Stimulated activated CD4-positive, alpha-beta T cell treated with anti-CD3 and anti-CD28 coated beads, TNF-alpha, amount 100 ng/mL, for 4 hours (primary cell): ENCODE measurements at regions not wholly inside any gene's neighbourhood (a gene's known extent, or its start where the extent isn't known, plus 50 kb on each side); places are given as distances from the start of the nearest gene placed in this dataset.

Experiments
- DNase-seq, 3 experiments: peaks; one replicate each; pipeline ENCODE4 v3.0.0-alpha.2; 2020; ENCODE audit warnings: low read depth in 3 of 3

GRCh38 chr20:50258790-50259483 is 68.3 kb downstream of the CEBPB start:
- no peak for DNase-seq

GRCh38 chr20:50259705-50260478 is 69.3 kb downstream of the CEBPB start:
- no peak for DNase-seq

GRCh38 chr20:50260479-50261221 is 70.0 kb downstream of the CEBPB start:
- DNase-seq = no peak

- no peak for DNase-seq
Observed at GRCh38 chr20:50261471-50262212, 71.0 kb downstream of the CEBPB start.

GRCh38 chr20:50263831-50264230 is 73.2 kb downstream of the CEBPB start:
- no peak for DNase-seq

- DNase-seq = no peak
Observed at GRCh38 chr20:50264534-50265145, 74.0 kb downstream of the CEBPB start.

- no peak for DNase-seq
Observed at GRCh38 chr20:50265245-50265946, 74.8 kb downstream of the CEBPB start.

GRCh38 chr20:50266293-50267040 is 75.8 kb downstream of the CEBPB start:
- DNase-seq = no peak

- DNase-seq = no peak
Observed at GRCh38 chr20:50267041-50267865, 76.6 kb downstream of the CEBPB start.

- no peak for DNase-seq
Observed at GRCh38 chr20:50267866-50268219, 77.2 kb downstream of the CEBPB start.

GRCh38 chr20:50269091-50270033 is 78.7 kb downstream of the CEBPB start:
- no peak for DNase-seq

- DNase-seq = no peak
Observed at GRCh38 chr20:50270034-50270395, 79.4 kb downstream of the CEBPB start.

- DNase-seq = no peak
Observed at GRCh38 chr20:50270569-50270968, 79.9 kb downstream of the CEBPB start.

- DNase-seq = no peak
Observed at GRCh38 chr20:50271176-50271575, 80.5 kb downstream of the CEBPB start.

- no peak for DNase-seq
Observed at GRCh38 chr20:50271612-50272011, 81.0 kb downstream of the CEBPB start.

- DNase-seq = no peak
Observed at GRCh38 chr20:50272030-50272723, 81.5 kb downstream of the CEBPB start.

- DNase-seq = no peak
Observed at GRCh38 chr20:50272724-50273446, 82.3 kb downstream of the CEBPB start.
